CD4-positive, alpha-beta T cell treated with Interleukin-4 for 4 hours (primary cell): ENCODE measurements at regions not wholly inside any gene's neighbourhood (a gene's known extent, or its start where the extent isn't known, plus 50 kb on each side); places are given as distances from the start of the nearest gene placed in this dataset.
"Not testable (repeated sequence)": the region's sequence is repeated elsewhere in the genome, so short reads cannot be mapped to it uniquely, and the experiment has no call there.

ENCODE experiments used
- DNase-seq: peaks from one replicate; pipeline ENCODE4 v3.0.0-alpha.2; 2020

DNA sequence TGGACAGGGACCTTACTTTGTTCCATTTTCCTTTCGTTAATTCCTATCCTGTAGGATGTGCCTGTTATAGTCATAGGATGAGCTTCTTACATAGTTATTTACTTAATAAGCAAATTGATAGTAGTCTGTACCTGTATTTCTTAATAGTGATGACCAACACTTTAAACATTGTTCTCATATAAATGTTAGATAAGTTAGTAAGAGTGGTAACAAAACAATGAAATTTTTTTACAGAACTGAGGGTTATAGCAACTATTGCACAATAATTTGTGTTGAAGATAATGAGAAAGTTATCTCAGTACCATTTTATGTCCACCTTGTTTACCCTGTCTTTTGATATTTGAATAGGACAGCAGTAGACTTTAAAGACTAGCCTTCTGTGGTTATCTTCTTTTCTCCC, 162.9 kb upstream of the ELL2 start:
- DNase-seq, result no peak

DNA sequence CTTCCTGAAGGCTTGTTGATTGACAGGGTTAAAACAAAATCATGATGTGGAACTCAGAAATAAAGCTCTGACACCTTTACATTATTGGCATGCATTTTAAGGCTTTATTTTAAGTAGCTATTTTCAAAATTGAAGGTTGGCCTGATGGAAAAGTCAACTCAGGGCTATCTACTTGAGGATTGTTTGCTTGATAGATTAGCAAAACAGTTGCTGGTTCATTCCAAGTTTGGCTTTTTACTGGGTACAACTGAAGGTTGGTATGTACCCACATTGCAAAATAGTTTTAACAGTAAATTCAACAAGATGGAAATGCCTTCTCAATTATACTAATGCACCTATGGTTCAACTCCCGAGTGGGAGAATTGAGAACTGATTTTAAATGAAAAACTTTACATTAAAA, 161.8 kb upstream of the ELL2 start:
- no peak for DNase-seq

GRCh38 chr5:96121364-96121763, 159.7 kb upstream of the ELL2 start:
- DNase-seq, result no peak

GRCh38 chr5:96120120-96120519, 158.5 kb upstream of the ELL2 start:
- DNase-seq, result no peak

- no peak for DNase-seq
Observed at GRCh38 chr5:96117771-96118651, 156.4 kb upstream of the ELL2 start.

- DNase-seq, result no peak
Observed at GRCh38 chr5:96115147-96115807, 153.6 kb upstream of the ELL2 start.

DNA sequence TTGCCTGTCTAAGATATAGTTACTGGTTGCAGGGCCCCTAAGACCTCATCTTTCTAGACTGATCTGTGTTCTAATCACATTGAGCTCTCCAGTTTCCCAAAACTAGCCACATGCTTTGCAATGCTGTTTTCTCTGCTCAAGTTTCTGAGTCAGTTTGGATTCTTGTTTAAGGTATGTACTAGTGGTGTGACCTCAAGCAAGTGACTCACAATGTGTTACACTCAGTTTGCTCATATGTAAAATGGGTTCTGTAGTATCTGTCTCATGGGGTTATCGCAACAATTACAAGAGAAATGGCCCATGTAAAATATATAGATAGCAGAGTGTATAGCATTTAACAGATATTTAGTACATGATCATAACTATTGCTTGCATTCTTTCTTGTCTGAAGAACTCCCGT, 153.1 kb upstream of the ELL2 start:
- DNase-seq, result no peak

DNA sequence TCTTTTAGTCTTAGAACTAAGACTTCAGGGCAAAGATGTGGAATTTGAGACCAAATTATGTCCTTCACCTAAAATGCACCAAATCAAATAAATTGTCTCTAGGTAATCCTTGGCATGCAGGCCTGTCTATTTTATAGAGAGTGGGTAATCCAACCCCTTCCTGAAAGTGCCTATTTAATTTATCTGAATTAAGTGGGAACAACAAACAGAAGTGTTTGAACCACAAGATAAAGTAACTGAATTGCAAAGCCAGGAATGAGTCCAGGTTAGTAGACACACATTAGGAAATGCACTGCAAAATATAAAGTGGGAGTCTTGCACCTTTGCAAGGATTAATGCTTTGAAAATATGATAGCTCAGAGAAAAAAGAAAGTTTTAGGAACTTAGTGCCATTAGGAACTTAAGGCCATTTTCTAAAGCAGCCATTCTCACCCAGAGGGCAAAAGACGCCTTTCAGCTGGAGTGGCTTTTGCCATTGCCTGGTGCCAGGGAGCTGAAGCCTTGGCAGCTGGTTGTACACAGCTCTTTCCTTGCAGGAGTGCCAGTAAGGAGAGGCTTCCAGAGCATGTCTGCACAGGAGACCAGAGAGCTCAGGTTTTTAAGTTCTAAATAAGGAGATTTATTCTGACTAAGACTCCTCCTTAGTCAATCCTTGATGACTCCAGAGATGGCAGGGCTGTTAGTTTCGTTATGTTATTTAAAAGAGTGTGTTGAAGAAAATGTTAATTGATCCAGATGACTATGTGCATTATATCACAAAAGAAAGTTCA, 151.7 kb upstream of the ELL2 start:
- DNase-seq, result no peak

DNA sequence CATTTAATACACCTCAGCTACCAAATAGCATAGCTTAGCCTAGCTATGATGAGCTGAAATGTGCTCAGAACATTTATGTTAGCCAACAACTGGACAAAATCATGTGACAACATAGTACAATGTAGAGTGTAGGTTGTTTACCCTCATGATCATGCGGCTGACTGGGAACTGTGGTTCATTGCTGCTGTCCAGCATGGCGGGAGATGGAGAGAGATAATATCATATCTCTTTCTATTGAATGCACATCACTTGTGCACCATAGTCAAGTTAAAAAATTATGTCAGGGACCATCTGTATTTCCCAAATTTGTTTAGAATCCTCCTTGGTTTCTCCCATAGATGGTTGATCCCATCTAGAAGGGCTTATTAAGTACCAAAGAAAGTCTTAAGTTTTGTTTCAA, 151.1 kb upstream of the ELL2 start:
- DNase-seq, result no peak

DNA sequence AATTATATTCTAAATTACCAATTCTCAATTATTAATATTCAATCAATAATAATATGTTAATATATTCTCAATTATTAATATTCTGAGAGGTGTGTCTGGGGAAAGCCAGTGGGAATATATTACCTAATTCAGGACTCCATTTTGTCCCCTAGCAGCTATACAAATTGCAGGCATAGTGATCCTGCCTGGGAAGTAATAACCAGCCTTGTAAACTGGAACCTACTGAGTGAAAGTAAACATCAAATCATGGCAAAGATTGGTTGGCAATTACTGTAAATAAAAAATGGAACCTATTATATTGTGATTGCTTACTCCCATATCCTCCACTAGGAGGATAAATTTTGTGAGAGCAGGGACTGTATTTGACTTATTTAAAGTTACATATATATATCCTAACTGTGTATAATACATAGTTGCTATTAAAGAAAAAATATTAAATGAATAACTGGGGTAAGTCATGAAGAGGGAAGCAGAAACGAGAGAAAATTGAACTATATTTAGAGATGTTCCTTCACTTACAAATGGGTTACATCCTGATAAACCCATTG, 150.5 kb upstream of the ELL2 start:
- DNase-seq, result no peak

- no peak for DNase-seq
Observed at GRCh38 chr5:96111080-96111756, 149.6 kb upstream of the ELL2 start.

GRCh38 chr5:96110300-96110699, 148.6 kb upstream of the ELL2 start:
- DNase-seq, result no peak

GRCh38 chr5:96108629-96109028, 147.0 kb upstream of the ELL2 start:
- not testable (repeated sequence) for DNase-seq

DNA sequence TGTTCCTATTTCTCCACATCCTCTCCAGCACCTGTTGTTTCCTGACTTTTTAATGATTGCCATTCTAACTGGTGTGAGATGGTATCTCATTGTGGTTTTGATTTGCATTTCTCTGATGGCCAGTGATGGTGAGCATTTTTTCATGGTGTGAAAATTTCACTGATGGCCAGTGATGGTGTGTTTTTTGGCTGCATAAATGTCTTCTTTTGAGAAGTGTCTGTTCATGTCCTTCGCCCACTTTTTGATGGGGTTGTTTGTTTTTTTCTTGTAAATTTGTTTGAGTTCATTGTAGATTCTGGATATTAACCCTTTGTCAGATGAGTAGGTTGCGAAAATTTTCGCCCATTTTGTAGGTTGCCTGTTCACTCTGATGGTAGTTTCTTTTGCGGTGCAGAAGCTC, 142.2 kb upstream of the ELL2 start:
- not testable (repeated sequence) for DNase-seq

DNA sequence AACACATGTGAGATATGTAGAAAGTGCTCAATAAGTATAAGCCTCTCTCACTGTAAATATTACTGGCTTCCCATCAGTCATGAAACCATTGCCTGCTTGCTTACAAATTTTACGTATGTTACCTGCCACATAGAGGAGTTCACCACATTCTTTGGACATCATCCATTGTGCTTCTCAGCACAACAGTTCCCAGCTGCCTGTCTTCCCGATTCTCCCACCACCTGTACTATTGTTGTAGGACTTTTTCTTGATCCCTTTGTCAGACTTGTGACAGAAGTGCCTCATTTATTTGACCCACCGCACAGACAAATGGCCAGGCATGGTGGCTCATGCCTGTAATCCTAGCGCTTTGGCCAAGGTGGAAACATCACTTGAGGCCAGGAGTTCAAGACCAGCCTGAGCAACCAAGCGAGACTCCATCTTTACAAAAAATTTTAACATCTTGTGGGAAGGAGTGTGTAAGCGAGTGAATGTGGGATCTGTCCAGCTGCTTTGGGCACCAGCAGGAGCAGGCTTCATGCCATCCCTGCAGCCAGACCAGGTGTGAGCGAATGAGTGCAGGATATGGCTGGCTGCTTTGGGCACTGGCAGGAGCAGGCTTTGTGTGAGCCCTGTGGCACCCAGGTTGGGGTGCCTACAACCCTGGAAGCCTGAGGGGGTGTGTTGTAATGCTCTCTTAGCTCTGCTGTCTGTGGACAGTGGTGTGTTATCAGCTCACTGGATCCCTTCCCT, 139.9 kb upstream of the ELL2 start:
- no peak for DNase-seq

- DNase-seq, result not testable (repeated sequence)
Observed at GRCh38 chr5:96097488-96097887, 135.8 kb upstream of the ELL2 start.

DNA sequence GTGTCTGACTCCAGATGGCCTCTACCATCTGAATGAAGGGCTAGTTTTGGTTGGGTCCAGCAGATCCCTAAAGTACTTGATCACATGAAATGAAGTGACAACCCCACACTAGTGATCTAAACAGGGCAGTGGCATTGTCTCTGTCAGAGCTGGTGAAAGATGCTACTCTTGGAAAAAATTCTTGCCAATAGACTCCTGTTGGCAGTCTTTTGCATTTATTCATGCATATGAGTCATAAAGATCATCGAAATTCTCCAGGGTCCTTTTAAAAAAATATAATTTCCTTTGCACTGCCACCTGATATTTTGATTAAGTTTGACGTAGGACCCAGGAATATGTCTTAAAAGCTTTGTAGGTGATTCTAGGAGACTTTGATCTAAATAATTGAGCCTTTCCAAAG, 135.1 kb upstream of the ELL2 start:
- DNase-seq, result no peak

DNA sequence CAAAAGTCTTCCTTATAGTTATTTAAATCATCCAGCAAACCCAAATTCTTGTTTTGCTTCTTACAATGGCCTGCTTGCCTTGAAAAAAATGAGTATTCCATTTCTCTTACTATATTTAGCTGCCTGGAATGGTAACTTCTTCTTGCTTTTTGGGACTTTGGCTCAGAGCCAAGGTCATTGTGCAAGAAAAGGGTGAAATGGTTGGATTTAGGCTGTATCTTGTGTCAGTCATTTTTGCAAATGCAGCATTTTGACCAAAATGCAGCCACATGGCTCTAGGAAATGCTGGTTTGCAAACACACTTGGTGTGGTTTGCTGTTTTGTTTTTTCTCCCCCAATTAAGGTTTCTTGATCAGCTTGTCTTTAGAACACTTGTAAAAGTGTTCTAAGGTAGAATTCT, 133.3 kb upstream of the ELL2 start:
- no peak for DNase-seq

DNA sequence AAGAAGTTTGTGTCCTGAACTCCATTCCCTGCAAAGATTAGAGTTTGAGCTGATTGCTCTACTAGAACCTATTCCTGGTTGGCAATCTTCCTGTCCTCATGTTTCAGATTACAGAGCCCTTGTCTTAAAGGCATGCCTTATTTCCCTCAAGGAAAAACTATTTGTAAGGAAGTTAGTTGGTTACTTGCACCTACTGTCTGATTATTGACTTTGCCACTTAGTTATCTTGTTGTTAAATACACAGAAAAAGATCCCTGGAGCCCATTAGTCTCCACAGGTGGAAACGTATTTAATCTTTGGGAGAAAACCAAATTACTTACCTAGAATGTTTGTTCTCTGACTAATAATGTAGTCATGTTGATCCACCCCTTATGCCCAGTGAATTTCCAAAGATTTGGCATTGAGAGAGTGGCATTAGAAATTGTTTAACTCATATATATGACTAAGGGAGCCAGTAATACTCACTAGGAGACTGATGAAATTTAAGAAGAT, 132.3 kb upstream of the ELL2 start:
- no peak for DNase-seq

GRCh38 chr5:96093340-96093739, 131.7 kb upstream of the ELL2 start:
- no peak for DNase-seq

DNA sequence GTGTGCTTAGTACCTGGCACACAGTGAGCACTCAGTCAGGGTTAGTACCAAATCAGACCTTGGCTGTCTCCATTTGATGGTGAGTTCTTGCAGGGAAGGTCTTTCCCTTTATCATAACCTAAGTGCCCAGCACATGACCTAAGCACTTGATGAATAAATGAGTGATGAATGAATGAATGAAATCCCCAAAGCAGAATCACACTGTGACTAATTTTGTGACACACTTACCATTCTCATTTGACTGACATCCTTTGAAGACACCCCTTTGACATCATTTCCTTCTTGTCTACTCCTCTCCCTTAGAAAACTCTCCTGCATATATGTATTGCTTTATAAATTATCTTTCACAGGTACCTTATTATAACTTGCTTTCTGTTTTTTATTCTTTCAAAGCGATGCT, 130.2 kb upstream of the ELL2 start:
- DNase-seq, result no peak

GRCh38 chr5:96090215-96090614, 128.6 kb upstream of the ELL2 start:
- no peak for DNase-seq
